NCI-H524 treated with DMSO at 0.1 percent for 48 hours (cell line): ENCODE measurements at regions not wholly inside any gene's neighbourhood (a gene's known extent, or its start where the extent isn't known, plus 50 kb on each side); places are given as distances from the start of the nearest gene placed in this dataset.
"Not testable (repeated sequence)": the region's sequence is repeated elsewhere in the genome, so short reads cannot be mapped to it uniquely, and the experiment has no call there.

Source experiments
- DNase-seq: peaks from one replicate; lab custom pipeline; 2025; lab: John Stamatoyannopoulos, UW

DNA sequence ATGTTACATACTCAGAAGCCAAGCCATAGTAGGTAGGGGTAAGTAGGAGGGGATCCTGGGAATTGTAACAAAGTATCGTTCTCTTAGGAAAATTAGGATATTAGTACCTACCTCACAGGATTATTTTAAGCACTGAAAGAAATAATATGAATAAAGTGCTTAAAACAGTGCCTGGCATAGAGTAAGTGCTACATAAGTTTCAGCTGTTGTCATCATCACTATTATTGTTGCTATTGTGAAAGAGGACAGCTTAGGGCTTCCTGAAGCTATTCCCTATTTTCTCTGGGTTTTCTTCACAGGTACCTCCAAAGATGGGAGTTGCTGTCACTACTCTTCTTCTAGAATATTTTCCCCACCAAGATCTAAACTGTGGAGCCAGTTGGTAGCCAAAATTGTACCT lies 443.7 kb upstream of the FGF16 start:
- no peak for DNase-seq

GRCh38 chrX:77003956-77004355 lies 443.2 kb upstream of the FGF16 start:
- DNase-seq = no peak

- no peak for DNase-seq
Observed at GRCh38 chrX:77009691-77010090, 437.5 kb upstream of the FGF16 start.

DNA sequence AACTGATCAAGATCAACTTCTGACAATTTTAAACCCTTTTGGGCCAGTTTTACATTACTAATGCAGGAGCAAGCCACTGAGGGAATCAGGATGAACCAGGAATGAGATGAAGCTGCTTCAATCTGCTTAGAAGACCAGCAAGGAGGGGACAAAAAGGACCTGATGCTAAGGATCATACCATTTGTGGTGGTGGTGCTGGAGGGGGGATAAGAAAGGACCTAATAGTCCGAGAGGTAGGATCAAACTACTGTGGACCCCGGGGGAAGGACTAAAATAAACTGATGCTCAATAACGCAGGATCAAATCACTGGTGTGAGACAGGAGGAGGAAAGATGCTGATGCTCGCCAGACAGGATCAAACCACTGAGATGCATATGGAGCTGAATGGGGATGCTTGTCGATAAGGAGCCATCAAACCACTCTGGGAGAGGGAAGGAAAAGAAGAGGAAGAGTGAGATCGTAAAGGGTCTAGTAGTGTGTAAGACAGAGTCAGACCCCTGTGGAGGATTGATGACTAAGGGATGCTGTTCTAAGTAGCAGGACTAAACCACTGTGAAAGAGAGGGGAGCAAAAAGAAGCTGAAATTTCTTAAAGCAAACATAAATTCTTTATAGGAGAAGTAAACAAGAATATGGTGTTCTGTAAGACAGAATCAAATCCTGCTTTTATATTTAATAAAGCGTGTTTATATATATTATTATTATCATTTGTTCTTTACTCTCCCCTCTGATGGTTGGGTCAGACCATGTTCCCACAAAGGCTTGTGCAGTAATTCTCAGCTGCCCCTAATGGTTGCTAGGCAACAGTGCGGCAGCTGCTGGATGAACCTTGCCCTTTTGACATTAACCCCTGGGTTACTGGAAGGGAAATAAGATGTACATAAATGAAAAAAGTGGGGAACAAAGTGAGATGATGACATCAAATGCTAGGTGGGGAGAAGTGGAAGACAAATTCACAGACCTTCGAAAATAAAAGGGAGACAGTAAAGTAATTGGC lies 432.5 kb upstream of the FGF16 start:
- DNase-seq = peak; percentile 37

- DNase-seq = no peak
Observed at GRCh38 chrX:77017093-77017492, 430.1 kb upstream of the FGF16 start.

DNA sequence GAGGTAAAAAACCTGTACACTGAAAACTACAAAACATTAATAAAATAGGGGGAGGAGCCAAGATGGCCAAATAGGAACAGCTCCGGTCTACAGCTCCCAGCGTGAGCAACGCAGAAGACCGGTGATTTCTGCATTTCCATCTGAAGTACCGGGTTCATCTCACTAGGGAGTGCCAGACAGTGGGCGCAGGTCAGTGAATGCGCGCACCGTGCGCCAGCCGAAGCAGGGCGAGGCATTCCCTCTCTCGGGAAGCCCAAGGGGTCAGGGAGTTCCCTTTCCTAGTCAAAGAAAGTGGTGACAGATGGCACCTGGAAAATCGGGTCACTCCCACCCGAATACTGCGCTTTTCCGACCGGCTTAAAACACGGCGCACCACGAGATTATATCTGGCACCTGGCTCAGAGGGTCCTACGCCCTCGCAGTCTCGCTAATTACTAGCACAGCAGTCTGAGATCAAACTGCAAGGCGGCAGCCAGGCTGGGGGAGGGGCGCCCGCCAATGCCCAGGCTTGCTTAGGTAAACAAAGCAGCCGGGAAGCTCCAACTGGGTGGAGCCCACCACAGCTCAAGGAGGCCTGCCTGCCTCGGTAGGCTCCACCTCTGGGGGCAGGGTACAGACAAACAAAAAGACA lies 400.9 kb upstream of the FGF16 start:
- DNase-seq = peak; percentile 74

- no peak for DNase-seq
Observed at GRCh38 chrX:77060572-77060971, 386.6 kb upstream of the FGF16 start.

DNA sequence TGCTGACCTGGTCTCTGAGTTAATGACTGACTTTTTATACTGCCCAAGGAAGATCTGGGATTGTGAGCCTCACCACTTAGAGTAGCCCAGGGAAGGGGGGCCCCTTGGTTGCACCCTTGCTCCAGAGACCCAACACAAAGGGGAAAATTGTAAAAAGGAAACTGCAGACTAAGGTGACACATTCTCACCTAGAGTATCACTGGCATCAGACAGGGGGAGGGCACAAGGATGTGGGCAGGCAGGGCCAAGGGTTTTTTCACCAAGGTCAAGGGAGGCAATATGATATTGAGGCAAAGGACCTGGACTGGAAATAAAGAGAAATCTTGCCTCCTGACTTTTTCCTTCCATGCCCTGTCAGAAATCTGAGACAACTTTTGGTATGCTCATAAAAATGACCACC lies 386.2 kb upstream of the FGF16 start:
- no peak for DNase-seq

DNA sequence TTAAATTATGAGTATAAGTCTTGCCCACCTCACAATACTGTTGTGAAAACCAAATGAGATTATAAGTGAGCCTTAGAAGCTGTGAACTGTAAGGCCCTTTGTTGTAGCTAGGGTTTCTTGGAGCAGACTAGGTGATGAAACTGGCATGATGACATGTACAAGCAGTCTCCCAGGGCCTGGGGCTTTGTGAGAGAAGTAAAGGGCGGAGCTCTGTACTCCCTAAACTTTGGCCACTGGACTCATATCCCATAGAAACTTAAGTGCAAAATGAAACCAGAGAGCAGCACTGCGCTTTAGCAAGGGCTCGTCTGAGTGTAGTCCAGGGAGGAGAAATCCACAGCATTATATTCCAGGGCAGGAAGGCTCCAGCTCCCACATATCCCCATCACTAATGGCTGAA lies 385.6 kb upstream of the FGF16 start:
- DNase-seq = no peak

- DNase-seq = no peak
Observed at GRCh38 chrX:77065896-77066295, 381.3 kb upstream of the FGF16 start.

GRCh38 chrX:77070202-77070918 lies 376.8 kb upstream of the FGF16 start:
- no peak for DNase-seq

DNA sequence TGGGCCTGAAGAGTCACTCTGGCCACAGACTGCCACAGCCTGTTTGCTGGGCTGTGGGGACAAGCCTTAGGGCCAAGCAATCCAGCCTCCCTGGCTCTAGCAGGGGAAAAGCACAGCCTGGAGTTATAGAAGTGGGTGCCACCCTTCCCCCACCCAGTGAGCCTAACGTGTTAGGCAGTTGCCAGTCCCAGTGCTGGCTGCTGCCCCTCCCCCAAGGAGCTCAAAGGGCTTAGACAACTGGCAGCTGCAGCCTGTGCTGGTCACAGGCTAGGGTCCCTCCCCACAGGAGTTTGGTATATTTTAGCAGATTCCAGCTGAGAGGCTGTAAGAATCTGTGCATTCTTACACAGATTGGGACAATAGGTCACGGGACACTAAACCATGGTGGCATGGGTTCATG lies 370.3 kb upstream of the FGF16 start:
- no peak for DNase-seq

GRCh38 chrX:77081237-77081636 lies 366.0 kb upstream of the FGF16 start:
- DNase-seq = not testable (repeated sequence)

DNA sequence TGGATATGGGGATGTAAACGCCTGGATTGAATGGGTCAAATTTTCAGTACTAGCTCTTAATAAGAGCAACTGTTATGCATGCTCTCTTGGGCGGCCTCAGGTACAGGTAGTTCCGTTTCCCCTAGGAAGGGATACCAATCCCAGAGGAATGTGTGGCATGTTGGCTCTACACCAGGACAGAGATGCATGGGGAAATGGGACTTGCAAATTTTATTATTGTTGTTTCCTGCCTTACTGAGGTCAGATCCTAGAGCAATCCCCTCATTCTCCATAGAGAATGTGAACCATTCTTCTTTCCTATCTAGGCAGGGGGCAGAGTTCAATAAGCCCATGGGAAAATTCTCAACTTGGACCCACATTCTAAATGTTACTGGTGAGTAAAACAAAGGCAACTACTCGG lies 361.8 kb upstream of the FGF16 start:
- no peak for DNase-seq

DNA sequence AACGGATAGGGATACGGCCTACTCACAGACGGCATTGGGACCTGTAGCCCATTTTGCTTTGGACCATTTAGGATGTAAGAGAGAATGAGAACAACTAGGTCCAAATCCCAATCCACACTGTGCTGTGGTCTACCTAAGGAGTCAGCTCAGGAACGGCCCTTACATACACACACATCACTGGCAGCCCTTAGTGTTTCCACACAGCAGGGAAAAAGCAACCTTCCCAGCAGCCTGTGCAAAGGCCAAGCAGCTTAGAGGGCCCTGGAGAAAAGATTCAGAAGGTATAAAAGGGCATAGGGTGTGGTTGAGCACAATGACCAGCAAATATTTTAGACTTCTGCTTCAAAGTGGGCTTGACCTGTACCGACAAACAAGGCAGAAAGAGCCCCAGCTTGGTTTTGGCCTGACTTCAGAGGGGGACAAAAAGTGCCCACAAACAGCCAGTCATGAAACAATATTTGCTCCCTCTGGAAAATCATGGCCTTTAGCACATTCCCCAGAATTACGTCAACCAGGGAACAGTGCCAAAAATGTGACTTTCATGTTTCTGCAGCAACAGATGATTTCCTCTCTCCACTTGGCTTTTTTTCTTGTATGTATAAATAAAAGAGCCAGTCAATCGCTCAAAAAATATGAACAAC lies 359.5 kb upstream of the FGF16 start:
- DNase-seq = no peak

GRCh38 chrX:77088233-77088632 lies 359.0 kb upstream of the FGF16 start:
- DNase-seq = no peak

- DNase-seq = no peak
Observed at GRCh38 chrX:77114501-77114900, 332.7 kb upstream of the FGF16 start.

GRCh38 chrX:77118686-77119085 lies 328.5 kb upstream of the FGF16 start:
- no peak for DNase-seq

DNA sequence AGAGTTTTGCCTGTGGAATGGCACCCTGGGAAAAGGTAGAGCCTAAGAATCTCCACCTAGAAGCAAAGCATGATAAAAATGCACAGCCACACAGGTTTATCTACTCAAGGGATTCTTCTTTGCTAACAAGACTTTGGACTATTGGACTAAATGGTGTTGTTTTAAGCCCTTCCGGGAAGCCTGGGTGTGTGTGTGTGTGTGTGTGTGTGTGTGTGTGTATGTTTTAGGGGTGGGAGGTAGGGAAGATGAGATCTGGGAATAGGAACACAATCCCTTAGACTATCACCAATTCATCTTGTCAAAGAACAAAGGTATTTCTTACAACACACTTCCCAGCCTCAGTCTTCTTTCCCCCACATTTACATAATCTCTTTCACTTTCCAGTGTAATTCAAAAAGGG lies 327.5 kb upstream of the FGF16 start:
- DNase-seq = no peak

DNA sequence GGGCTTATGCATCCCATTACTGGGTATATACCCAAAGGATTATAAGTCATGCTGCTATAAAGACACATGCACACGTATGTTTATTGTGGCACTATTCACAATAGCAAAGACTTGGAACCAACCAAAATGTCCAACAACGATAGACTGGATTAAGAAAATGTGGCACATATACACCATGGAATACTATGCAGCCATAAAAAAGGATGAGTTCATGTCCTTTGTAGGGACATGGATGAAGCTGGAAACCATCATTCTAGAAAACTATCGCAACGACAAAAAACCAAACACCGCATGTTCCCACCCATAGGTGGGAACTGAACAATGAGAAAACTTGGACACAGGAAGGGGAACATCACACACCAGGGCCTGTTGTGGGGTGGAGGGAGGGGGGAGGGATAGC lies 323.3 kb upstream of the FGF16 start:
- DNase-seq = not testable (repeated sequence)

DNA sequence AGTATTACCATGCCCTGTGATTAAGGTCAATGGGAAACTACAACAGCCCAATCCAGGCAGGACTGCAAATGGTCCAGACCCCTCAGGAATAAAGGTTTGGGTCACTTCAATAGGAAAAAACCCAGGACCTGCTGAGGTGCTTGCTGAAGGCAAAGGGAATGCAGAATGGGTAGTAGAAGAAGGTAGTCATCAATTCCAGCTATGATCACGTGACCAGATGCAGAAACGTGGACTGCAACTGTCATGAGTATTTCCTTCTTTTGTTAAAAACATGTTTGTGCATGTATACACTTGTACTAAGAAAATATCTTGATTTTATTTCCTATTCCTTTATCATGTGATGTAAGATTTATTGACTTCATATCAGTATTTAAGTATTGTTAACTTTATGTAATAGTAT lies 319.6 kb upstream of the FGF16 start:
- not testable (repeated sequence) for DNase-seq

- no peak for DNase-seq
Observed at GRCh38 chrX:77143907-77144306, 303.3 kb upstream of the FGF16 start.
